Gastrocnemius medialis (tissue), 4 donors: ENCODE measurements at regions not wholly inside any gene's neighbourhood (a gene's known extent, or its start where the extent isn't known, plus 50 kb on each side); places are given as distances from the start of the nearest gene placed in this dataset.
"Not testable (repeated sequence)": the region's sequence is repeated elsewhere in the genome, so short reads cannot be mapped to it uniquely, and the experiment has no call there.

ENCODE experiments used
- ATAC-seq, 2 donors: fragments of 150-250 bp; one replicate each; pipeline ENCODE4 v1.9.1; 2016
- DNase-seq, 2 donors: peaks; one replicate each; pipeline ENCODE4 v3.0.0-alpha.2; 2019
- H3K27ac ChIP-seq, 4 donors: fragments of 200-600 bp; sonication (generic); 1 replicate in 1 of 4; 2 replicates in 3 of 4; pipeline ENCODE4 v1.5.1; 2016 to 2018; ENCODE audit warnings: mild to moderate bottlenecking in 2 of 4, moderate library complexity in 1 of 4
- H3K27me3 ChIP-seq, 3 donors: fragments of 200-600 bp; sonication (generic) in 2 of 3; 1 replicate in 1 of 3; 2 replicates in 2 of 3; pipeline versions ENCODE4 v1.5.1 to v1.6.0; 2016 to 2019; ENCODE audit warnings: mild to moderate bottlenecking in 1 of 3, moderate library complexity in 1 of 3
- H3K36me3 ChIP-seq, 2 donors: fragments of 200-600 bp; sonication (generic) in 1 of 2; one replicate each; pipeline ENCODE4 v1.5.1; 2017 to 2018
- H3K4me1 ChIP-seq, 2 donors: fragments of 200-600 bp; sonication (generic) in 1 of 2; one replicate each; pipeline ENCODE4 v1.5.1; 2016 to 2017; ENCODE audit warnings: mild to moderate bottlenecking in 2 of 2
- H3K4me3 ChIP-seq, 4 donors: fragments of 200-600 bp; sonication (generic) in 3 of 4; 1 replicate in 1 of 4; 2 replicates in 3 of 4; pipeline ENCODE4 v1.5.1; 2016 to 2019; ENCODE audit warnings: mild to moderate bottlenecking in 2 of 4
- H3K9me3 ChIP-seq, 3 donors: fragments of 200-600 bp; sonication (generic) in 2 of 3; 1 replicate in 1 of 3; 2 replicates in 2 of 3; pipeline ENCODE4 v1.5.1; 2016 to 2019
- POLR2A ChIP-seq, 2 donors: fragments of 450-650 bp; IDR thresholded peaks; one replicate each; pipeline ENCODE4 v1.6.1; 2017; ENCODE audit warnings: antibody characterized with exemption in 2 of 2, mild to moderate bottlenecking in 2 of 2, moderate library complexity in 2 of 2
- in situ Hi-C, 4 donors: fragments of 200-750 bp; cut with MboI; loops; one replicate each; pipeline versions ENCODE4 v1.15.0 to v1.8.0; 2017; ENCODE audit warnings: low sequenced_read_pairs in 4 of 4
- intact Hi-C: fragments of 100-400 bp; cut with DNase I; formaldehyde crosslinking; loops from one replicate; pipeline ENCODE4 v1.15.1; 2023; ENCODE audit warnings: low total_unique reads
- TF ChIP-seq, protein P1 (sequence below), 5 experiments: fragments of 450-650 bp in 3 of 5; fragments of 200-600 bp in 2 of 5; sonication (generic) in 2 of 5; IDR thresholded peaks in 4 of 5; conservative IDR thresholded peaks in 1 of 5; 1 replicate in 4 of 5; 2 replicates in 1 of 5; pipeline ENCODE4 v1.5.1; 2016 to 2019; ENCODE audit warnings: antibody characterized with exemption in 5 of 5, mild to moderate bottlenecking in 3 of 5, moderate library complexity in 3 of 5

DNA sequence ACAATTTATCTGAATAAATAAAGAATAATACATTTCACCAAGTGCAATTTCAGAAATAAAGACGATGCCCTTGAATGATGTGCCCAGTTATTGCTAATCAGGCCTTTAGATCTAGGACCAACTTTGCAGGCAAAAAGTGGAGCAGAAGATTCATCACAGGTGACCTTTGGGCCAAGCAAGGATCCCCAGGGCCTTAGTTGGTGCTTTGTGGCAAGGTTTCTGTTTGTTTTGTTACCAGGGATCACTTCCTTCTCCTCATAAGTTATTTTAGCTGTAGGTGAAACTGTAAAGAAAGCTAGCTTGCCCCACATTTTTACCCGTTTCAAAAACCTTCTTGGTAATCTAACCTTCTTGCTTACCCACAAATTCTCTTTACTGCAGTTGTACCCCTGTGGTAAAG is 323.2 kb downstream of the NEBL start:
- Histone ChIP-seq H3K27ac (no peak overlapping the region), H3K4me1 (no peaks in the 10 kb centered on the region), H3K9me3 (no peaks in the 10 kb centered on the region), H3K4me3 (no peak overlapping the region), H3K36me3 (no peaks in the 10 kb centered on the region), H3K27me3 (no peaks in the 10 kb centered on the region)
- intact Hi-C loops (no loop called here), in situ Hi-C loops (no loop called here)
- TF ChIP-seq, protein P1, sequence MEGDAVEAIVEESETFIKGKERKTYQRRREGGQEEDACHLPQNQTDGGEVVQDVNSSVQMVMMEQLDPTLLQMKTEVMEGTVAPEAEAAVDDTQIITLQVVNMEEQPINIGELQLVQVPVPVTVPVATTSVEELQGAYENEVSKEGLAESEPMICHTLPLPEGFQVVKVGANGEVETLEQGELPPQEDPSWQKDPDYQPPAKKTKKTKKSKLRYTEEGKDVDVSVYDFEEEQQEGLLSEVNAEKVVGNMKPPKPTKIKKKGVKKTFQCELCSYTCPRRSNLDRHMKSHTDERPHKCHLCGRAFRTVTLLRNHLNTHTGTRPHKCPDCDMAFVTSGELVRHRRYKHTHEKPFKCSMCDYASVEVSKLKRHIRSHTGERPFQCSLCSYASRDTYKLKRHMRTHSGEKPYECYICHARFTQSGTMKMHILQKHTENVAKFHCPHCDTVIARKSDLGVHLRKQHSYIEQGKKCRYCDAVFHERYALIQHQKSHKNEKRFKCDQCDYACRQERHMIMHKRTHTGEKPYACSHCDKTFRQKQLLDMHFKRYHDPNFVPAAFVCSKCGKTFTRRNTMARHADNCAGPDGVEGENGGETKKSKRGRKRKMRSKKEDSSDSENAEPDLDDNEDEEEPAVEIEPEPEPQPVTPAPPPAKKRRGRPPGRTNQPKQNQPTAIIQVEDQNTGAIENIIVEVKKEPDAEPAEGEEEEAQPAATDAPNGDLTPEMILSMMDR (IDR thresholded peaks at IDR 0.05 in 4 of 5, conservative IDR thresholded peaks at IDR 0.05 in 1 of 5): no peak
- DNase-seq (no peak), ATAC-seq (no peak)

DNA sequence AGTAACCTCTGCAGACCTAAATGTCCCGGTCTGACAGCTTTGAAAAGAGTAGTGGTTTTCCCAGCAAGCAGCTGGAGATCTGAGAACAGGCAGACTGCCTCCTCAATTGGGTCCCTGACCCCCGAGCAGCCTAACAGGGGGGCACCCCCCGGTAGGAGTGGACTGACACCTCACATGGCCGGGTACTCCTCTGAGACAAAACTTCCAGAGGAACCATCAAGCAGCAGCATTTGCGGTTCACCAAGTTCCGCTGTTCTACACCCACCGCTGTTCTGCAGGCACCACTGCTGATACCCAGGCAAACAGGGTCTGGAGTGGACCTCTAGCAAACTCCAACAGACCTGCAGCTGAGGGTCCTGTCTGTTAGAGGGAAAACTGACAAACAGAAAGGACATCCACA is 341.1 kb downstream of the NEBL start:
- H3K36me3 ChIP-seq, in situ Hi-C loops, H3K9me3 ChIP-seq, H3K27ac ChIP-seq, H3K27me3 ChIP-seq, DNase-seq, ATAC-seq, H3K4me3 ChIP-seq, intact Hi-C loops, H3K4me1 ChIP-seq: not testable (repeated sequence)

DNA sequence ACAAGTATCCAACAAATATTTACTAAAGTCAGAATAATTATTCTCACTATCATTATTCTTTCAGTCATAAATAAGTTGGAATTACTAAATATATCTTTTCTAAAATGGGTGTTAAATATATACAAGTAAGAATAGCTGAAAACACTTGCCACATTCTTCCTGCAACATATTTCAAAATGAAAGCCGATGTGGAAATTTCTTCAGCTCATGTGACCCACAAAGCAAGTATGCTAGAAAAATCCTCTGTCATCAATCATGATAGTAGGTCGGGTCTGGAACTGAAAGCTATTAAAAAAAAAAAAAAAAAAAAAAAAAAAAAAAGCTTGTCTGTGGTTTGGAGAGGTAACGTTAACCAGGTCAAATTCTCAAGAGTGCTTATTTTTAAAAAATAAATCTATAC is 344.7 kb downstream of the NEBL start:
- Histone ChIP-seq H3K4me1 (no peaks in the 10 kb centered on the region), H3K27me3 (no peaks in the 10 kb centered on the region), H3K27ac (no peak overlapping the region), H3K36me3 (no peaks in the 10 kb centered on the region), H3K4me3 (no peak overlapping the region), H3K9me3 (no peaks in the 10 kb centered on the region)
- in situ Hi-C loops (no loop called here), intact Hi-C loops (no loop called here)
- no peak for ATAC-seq
- TF ChIP-seq POLR2A (IDR thresholded peaks at IDR 0.05): no peak
- TF ChIP-seq, protein P1 (IDR thresholded peaks at IDR 0.05 in 4 of 5, conservative IDR thresholded peaks at IDR 0.05 in 1 of 5): no peak
- DNase-seq: no peak

DNA sequence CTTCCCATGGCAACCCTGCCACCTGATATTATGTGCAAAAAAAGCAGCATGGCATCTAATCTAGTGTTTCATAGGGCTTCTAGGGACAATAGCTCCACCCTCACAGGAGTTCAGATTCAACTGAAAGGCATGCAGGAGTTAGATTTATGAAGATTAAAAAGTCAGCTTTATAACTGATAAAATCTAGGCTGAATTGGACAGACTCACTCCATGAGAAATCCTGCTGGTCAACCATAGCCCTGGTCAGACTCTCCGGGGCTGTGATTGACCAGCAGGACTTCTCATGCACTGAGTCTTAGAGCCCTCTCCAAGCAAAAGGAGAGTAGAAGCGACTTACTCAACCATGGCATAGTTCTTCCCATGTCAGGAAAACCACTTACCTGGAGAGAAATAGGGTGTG is 345.4 kb downstream of the NEBL start:
- DNase-seq: no peak
- no peak for TF ChIP-seq POLR2A (IDR thresholded peaks at IDR 0.05)
- TF ChIP-seq, protein P1 (IDR thresholded peaks at IDR 0.05 in 4 of 5, conservative IDR thresholded peaks at IDR 0.05 in 1 of 5): no peak
- ATAC-seq: no peak
- H3K36me3 ChIP-seq: no peaks in the 10 kb centered on the region
- H3K27me3 ChIP-seq: no peaks in the 10 kb centered on the region
- no peak overlapping the region for H3K27ac ChIP-seq
- intact Hi-C loops (no loop called here), in situ Hi-C loops (no loop called here)
- no peaks in the 10 kb centered on the region for H3K9me3 ChIP-seq
- no peak overlapping the region for H3K4me3 ChIP-seq
- no peaks in the 10 kb centered on the region for H3K4me1 ChIP-seq

DNA sequence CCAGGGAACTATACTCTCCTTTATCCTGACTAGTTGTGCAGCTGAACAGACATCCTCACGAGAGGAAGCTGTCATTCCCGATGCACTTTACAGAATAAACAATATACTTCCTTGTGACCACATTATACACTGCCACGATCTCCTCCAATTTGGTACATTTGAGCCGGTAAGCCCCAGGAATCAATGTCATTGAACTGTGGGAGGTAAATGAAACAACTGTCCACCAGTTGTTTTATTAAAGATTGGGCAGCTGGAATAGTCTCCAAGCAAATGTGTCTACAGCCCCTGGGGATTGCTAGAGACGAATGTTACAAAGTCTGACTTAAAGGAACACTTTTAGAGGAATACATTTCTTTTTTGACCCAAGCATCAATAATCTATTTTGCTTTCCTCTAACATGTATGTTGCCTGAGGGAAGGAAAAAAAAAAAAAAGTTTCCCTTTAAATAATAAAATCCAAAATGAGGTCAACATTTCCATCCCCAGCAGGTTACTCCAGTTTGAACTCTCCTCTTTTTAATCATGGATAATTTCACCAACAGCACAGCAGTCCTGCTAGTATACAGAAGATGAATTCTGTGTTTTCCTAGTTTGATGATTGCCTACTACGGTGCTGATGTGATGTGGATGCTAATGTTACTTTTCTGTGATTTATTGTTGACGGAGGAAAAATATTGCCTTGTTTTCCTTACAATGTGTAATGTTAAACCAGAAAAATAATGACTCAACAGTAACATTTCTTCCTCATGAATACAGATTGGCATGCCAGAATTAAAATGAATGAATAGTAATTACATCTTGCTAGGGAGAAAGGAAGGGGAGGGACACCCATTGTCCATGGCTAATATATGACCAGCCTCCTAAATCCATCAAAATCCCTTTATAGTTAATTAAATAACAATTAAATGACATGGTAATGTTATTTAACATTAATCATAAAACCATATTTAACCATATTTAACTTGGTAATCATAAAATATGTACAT is 360.9 kb downstream of the NEBL start:
- DNase-seq (no peak), ATAC-seq (no peak)
- no peaks in the 10 kb centered on the region for H3K36me3 ChIP-seq
- H3K4me3 ChIP-seq: no peak overlapping the region
- TF ChIP-seq POLR2A (IDR thresholded peaks at IDR 0.05): no peak
- no peaks in the 10 kb centered on the region for H3K4me1 ChIP-seq
- intact Hi-C loops (no loop called here), in situ Hi-C loops (no loop called here)
- H3K27ac ChIP-seq: no peak overlapping the region
- H3K9me3 ChIP-seq: no peaks in the 10 kb centered on the region
- H3K27me3 ChIP-seq: no peaks in the 10 kb centered on the region

DNA sequence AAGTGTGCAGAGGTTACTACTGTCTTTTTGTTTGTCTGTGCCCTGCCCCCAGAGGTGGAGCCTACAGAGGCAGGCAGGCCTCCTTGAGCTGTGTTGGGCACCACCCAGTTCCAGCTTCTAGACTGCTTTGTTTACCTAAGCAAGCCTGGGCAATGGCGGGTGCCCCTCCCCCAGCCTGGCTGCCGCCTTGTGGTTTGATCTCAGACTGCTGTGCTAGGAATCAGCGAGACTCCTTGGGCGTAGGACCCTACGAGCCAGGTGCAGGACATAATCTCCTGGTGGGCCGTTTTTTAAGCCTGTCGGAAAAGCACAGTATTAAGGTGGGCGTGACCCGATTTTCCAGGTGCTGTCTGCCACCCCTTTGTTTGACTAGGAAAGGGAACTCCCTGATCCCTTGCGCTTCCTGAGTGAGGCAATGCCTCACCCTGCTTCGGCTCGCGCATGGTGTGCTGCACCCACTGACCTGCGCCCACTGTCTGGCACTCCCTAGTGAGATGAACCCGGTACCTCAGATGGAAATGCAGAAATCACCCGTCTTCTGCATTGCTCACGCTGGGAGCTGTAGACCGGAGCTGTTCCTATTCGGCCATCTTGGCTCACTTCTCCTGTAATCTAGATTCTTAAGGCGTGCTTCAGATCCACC is 365.7 kb downstream of the NEBL start:
- intact Hi-C loops: loop anchor here (5.0 kb wide), 1 partner anchor 289 kb away; no protein-coding TSS in a partner anchor
- H3K9me3 ChIP-seq, H3K4me1 ChIP-seq, H3K36me3 ChIP-seq, in situ Hi-C loops, H3K4me3 ChIP-seq, H3K27me3 ChIP-seq, H3K27ac ChIP-seq, ATAC-seq, DNase-seq: not testable (repeated sequence)
